ENCODE measurements at regions not wholly inside any gene's neighbourhood (a gene's known extent, or its start where the extent isn't known, plus 50 kb on each side); places are given as distances from the start of the nearest gene placed in this dataset.

DNA sequence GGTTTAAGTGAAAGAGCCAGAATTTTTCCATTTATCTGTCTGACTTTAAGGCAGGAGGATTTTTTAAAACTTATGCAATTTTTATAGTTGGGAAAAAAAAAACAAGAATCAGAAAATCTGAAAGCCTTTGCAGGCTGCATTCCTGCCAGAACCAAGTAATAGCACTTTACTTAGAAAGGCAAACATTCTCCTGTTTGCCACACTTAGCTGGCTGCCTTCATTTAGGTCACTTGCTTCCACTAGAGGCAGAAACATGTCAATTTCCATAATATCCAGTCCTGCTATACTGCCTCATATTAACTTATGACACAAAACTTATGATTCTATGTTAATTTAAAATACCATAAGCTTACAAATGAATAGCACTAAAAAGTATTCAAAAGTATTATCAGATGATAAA, 425.8 kb downstream of the FRK start:
- Histone ChIP-seq H3K4me3 (replicated peaks in 1 of 3; ENCODE audit: insufficient read depth in 1 of 3, low read depth in 1 of 3, low read length in 3 of 3) (no peak overlapping the region), H3K4me1 (ENCODE audit: control insufficient read depth, extremely low read depth, insufficient read depth, low read length) (no peaks in the 10 kb centered on the region), H3K79me2 (ENCODE audit: control insufficient read depth, insufficient read depth, low read length) (no peaks in the 10 kb centered on the region), H3K27me3 (ENCODE audit: control insufficient read depth in 2 of 2, insufficient read depth in 2 of 2, low read length in 2 of 2) (no peaks in the 10 kb centered on the region), H2AFZ (ENCODE audit: low read depth, low read length) (no peak overlapping the region), H3K27ac (ENCODE audit: insufficient read depth, low read depth, low read length) (no peak overlapping the region), H3K36me3 (ENCODE audit: control insufficient read depth in 2 of 2, extremely low read depth in 1 of 2, insufficient read depth in 2 of 2, low read length in 2 of 2) (no peaks in the 10 kb centered on the region), H3K9ac (replicated peaks; ENCODE audit: extremely low read depth, insufficient read depth, low read length) (no peak overlapping the region), H3K9me3 (replicated peaks; ENCODE audit: control insufficient read depth, insufficient read depth, low read length) (no peaks in the 10 kb centered on the region), H3K9me1 (replicated peaks; ENCODE audit: control insufficient read depth, extremely low read depth, insufficient read depth, low read length) (no peaks in the 10 kb centered on the region), H4K20me1 (replicated peaks; ENCODE audit: control insufficient read depth, extremely low read depth, insufficient read depth, low read length) (no peaks in the 10 kb centered on the region), H3K4me2 (ENCODE audit: insufficient read depth, low read length) (no peak overlapping the region)
- ChIA-PET CTCF (no interaction called here), POLR2A (no interaction called here)
- intact Hi-C loops (cut with micrococcal nuclease) (no loop called here), dilution Hi-C loops (cut with MboI; ENCODE audit: extremely low pct_ligation_motif_present, low sequenced_read_pairs) (no loop called here)
- FAIRE-seq: no peak
- no peak for TF ChIP-seq EZH2 (IDR thresholded peaks at IDR 0.05; ENCODE audit: borderline replicate concordance, low read depth, low read length, severe bottlenecking)
- TF ChIP-seq, protein P1, sequence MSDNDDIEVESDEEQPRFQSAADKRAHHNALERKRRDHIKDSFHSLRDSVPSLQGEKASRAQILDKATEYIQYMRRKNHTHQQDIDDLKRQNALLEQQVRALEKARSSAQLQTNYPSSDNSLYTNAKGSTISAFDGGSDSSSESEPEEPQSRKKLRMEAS (IDR thresholded peaks at IDR 0.05; ENCODE audit: insufficient read depth, insufficient read length): no peak
- no peak for TF ChIP-seq GATA2 (IDR thresholded peaks at IDR 0.05; ENCODE audit: insufficient read depth, insufficient read length, low read depth, low read length)
- no peak for TF ChIP-seq POLR2AphosphoS5 (IDR thresholded peaks at IDR 0.05; ENCODE audit: insufficient read depth, low read depth, low read length)
- TF ChIP-seq MYC (IDR thresholded peaks at IDR 0.05; ENCODE audit: low read depth, low read length): no peak
- TF ChIP-seq JUN (IDR thresholded peaks at IDR 0.05; ENCODE audit: borderline replicate concordance, insufficient read depth, insufficient read length, low read depth): no peak
- TF ChIP-seq FOS (IDR thresholded peaks at IDR 0.05; ENCODE audit: borderline replicate concordance, insufficient read depth, low read length): no peak
- TF ChIP-seq POLR2A (IDR thresholded peaks at IDR 0.05; ENCODE audit: low read depth, low read length): no peak
- TF ChIP-seq, protein P2, sequence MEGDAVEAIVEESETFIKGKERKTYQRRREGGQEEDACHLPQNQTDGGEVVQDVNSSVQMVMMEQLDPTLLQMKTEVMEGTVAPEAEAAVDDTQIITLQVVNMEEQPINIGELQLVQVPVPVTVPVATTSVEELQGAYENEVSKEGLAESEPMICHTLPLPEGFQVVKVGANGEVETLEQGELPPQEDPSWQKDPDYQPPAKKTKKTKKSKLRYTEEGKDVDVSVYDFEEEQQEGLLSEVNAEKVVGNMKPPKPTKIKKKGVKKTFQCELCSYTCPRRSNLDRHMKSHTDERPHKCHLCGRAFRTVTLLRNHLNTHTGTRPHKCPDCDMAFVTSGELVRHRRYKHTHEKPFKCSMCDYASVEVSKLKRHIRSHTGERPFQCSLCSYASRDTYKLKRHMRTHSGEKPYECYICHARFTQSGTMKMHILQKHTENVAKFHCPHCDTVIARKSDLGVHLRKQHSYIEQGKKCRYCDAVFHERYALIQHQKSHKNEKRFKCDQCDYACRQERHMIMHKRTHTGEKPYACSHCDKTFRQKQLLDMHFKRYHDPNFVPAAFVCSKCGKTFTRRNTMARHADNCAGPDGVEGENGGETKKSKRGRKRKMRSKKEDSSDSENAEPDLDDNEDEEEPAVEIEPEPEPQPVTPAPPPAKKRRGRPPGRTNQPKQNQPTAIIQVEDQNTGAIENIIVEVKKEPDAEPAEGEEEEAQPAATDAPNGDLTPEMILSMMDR (IDR thresholded peaks at IDR 0.05; ENCODE audit: extremely low read depth in 1 of 2, insufficient read depth in 1 of 2, low read depth in 1 of 2, low read length in 2 of 2): no peak
- DNase-seq (ENCODE audit: low read depth, low spot score): no peak
- no TSS peak for BruUV-seq (replicated peaks)
